GM12878 (cell line): ENCODE measurements at regions not wholly inside any gene's neighbourhood (a gene's known extent, or its start where the extent isn't known, plus 50 kb on each side); places are given as distances from the start of the nearest gene placed in this dataset.

Source experiments
- ATAC-seq: fragments of 200-7000 bp; cut with Tn5 transposase; 3 replicates; pipeline ENCODE4 v1.9.1; 2020; ENCODE audit warnings: mild to moderate bottlenecking, moderate library complexity
- BruUV-seq: library from RNA; stranded (reverse); fragments of 400-500 nt; replicated peaks from 2 replicates; lab custom pipeline; 2021; lab: Mats Ljungman, UMichigan
- CTCF ChIA-PET: fragments of 300-600 bp; sonication (Branson Sonifier 250); formaldehyde crosslinking; extraction: SDS; loops from one replicate; lab custom pipeline; 2021; ENCODE audit warnings: inconsistent platforms; lab: Yijun Ruan, JAX
- POLR2A ChIA-PET: fragments of 350-600 bp; formaldehyde crosslinking; extraction: SDS; loops from one replicate; lab custom pipeline; 2021; ENCODE audit warnings: inconsistent platforms; lab: Charles Lee
- RAD21 ChIA-PET: fragments of 300-600 bp; sonication (Branson Sonifier 250); formaldehyde crosslinking; loops from one replicate; lab custom pipeline; 2023; ENCODE audit warnings: antibody characterized with exemption; ENCODE audit not compliant: unreplicated experiment; lab: Charles Lee
- SMC1A ChIA-PET: fragments of 300-600 bp; sonication (Branson Sonifier 250); formaldehyde crosslinking; loops from one replicate; lab custom pipeline; 2023; ENCODE audit not compliant: unreplicated experiment, uncharacterized antibody; lab: Charles Lee
- DNase-seq: peaks from one replicate; pipeline ENCODE4 v3.0.0-alpha.2; 2011; ENCODE audit warnings: low read depth, low spot score
- FAIRE-seq: peaks from 3 replicates; lab custom pipeline; 2011; peaks lifted over from hg19 to GRCh38; lab: Jason Lieb, UNC
- H2AFZ ChIP-seq: 2 replicates; pipeline ENCODE4 v1.6.0; 2011; ENCODE audit warnings: low read depth, low read length, control low read depth; ENCODE audit not compliant: control insufficient read depth
- H3K27ac ChIP-seq: 2 replicates; pipeline ENCODE4 v1.5.1; 2011; ENCODE audit warnings: control low read depth; ENCODE audit not compliant: control insufficient read depth, insufficient read depth
- H3K27me3 ChIP-seq, 2 experiments: replicated peaks in 1 of 2; 2 replicates each; pipeline versions ENCODE4 v1.6.0 to v1.6.1; 2011; ENCODE audit warnings: low read length in 1 of 2; ENCODE audit not compliant: control insufficient read depth in 2 of 2, insufficient read depth in 2 of 2
- H3K36me3 ChIP-seq, 2 experiments: 2 replicates each; pipeline ENCODE4 v1.5.1; 2011; ENCODE audit warnings: low read length in 1 of 2; ENCODE audit not compliant: control insufficient read depth in 2 of 2, insufficient read depth in 2 of 2
- H3K4me1 ChIP-seq: 2 replicates; pipeline ENCODE4 v1.6.1; 2011; ENCODE audit warnings: mild to moderate bottlenecking, low read length, moderate library complexity, mixed read lengths; ENCODE audit not compliant: control insufficient read depth, insufficient read depth
- H3K4me2 ChIP-seq: 2 replicates; pipeline ENCODE4 v1.6.0; 2011; ENCODE audit warnings: control low read depth; ENCODE audit not compliant: control insufficient read depth, insufficient read depth
- H3K4me3 ChIP-seq: fragments of 200-600 bp; sonication (generic); 2 replicates; pipeline ENCODE4 v1.5.1; 2016
- H3K79me2 ChIP-seq: 2 replicates; pipeline ENCODE4 v1.6.0; 2011; ENCODE audit warnings: low read length; ENCODE audit not compliant: control insufficient read depth, insufficient read depth
- H3K9ac ChIP-seq: 2 replicates; pipeline ENCODE4 v1.8.0; 2011; ENCODE audit warnings: low read length, control low read depth, mixed read lengths; ENCODE audit not compliant: control insufficient read depth, insufficient read depth
- H3K9me3 ChIP-seq: replicated peaks from 3 replicates; pipeline ENCODE4 v1.5.1; 2011; ENCODE audit warnings: mild to moderate bottlenecking, low read length; ENCODE audit not compliant: control insufficient read depth, insufficient read depth
- H4K20me1 ChIP-seq: 2 replicates; pipeline ENCODE4 v1.6.0; 2011; ENCODE audit not compliant: control insufficient read depth, insufficient read depth
- MEF2A ChIP-seq: IDR thresholded peaks from 2 replicates; pipeline ENCODE4 v1.6.1; 2011; ENCODE audit warnings: low read depth, mild to moderate bottlenecking, low read length, moderate library complexity; ENCODE audit not compliant: insufficient read depth
- PKNOX1 ChIP-seq: fragments of 450-650 bp; IDR thresholded peaks from 2 replicates; pipeline ENCODE4 v1.6.1; 2016; ENCODE audit warnings: mild to moderate bottlenecking
- RELB ChIP-seq: fragments of 450-650 bp; IDR thresholded peaks from 2 replicates; pipeline ENCODE4 v1.6.1; 2017; ENCODE audit warnings: low read depth, mild to moderate bottlenecking, moderate library complexity
- ZBTB40 ChIP-seq: fragments of 450-650 bp; IDR thresholded peaks from 2 replicates; pipeline ENCODE4 v1.6.1; 2016; ENCODE audit warnings: mild to moderate bottlenecking, moderate library complexity, borderline replicate concordance
- ZNF207 ChIP-seq: fragments of 450-650 bp; IDR thresholded peaks from 2 replicates; pipeline ENCODE4 v1.6.1; 2014; ENCODE audit warnings: antibody characterized with exemption, mild to moderate bottlenecking, borderline replicate concordance
- WGBS: methylation state at CpG from one replicate; pipeline ENCODE4 v1.1.6; 2016; ENCODE audit warnings: low lambda C conversion rate; ENCODE audit not compliant: insufficient replicate concordance, insufficient coverage; ENCODE audit errors: missing lambda C conversion rate; 5-methylcytosine and 5-hydroxymethylcytosine counted together
- in situ Hi-C: fragments of 300-500 bp; cut with MboI; formaldehyde crosslinking; loops from 9 replicates; pipeline ENCODE4 v1.14.3; 2018; ENCODE audit warnings: mixed read lengths
- intact Hi-C: fragments of 100-400 bp; cut with micrococcal nuclease; formaldehyde crosslinking; loops from one replicate; pipeline ENCODE4 v1.14.2; 2022; ENCODE audit not compliant: unreplicated experiment

- no peak for TF ChIP-seq ZBTB40
Observed at GRCh38 chr5:154663424-154663823, 91.8 kb upstream of the LARP1 start (continued).

GRCh38 chr5:154654486-154655371 lies 100.4 kb upstream of the LARP1 start:
- POLR2A ChIA-PET: interaction anchor here (0.7 kb wide), 1 partner anchor 248 kb away, joined by 3 read pairs; no protein-coding TSS in a partner anchor
- no TSS peak for BruUV-seq
- H3K36me3 ChIP-seq: no peaks in the 10 kb centered on the region

More at GRCh38 chr5:154654486-154655371, 100.4 kb upstream of the LARP1 start:
- H3K9ac ChIP-seq: 0 out of 2 replicates have a peak overlapping the region, but pooled peaks have one; percentile 37
- SMC1A ChIA-PET: no interaction called here
- H2AFZ ChIP-seq: peak overlapping the region; percentile 77
- 82% methylated on average over 13 of the region's 13 CpGs for WGBS
- no peak overlapping the region for H3K4me3 ChIP-seq
- ATAC-seq (no peak), DNase-seq (no peak), FAIRE-seq (no peak)
- H3K4me1 ChIP-seq: peaks cover 10% of the 10 kb centered on the region
- in situ Hi-C loops: no loop called here
- 0 out of 2 replicates have a peak overlapping the region, but pooled peaks have one; percentile 8 for H3K4me2 ChIP-seq
- H3K27me3 ChIP-seq: no peaks in the 10 kb centered on the region; a peak in 2 of 4 replicates
- no peak for TF ChIP-seq MEF2A
- no peak for TF ChIP-seq RELB
- no peak for TF ChIP-seq PKNOX1
- no peak for TF ChIP-seq ZNF207
- CTCF ChIA-PET: interaction anchor here (1.1 to 1.4 kb wide), 3 partner anchors 157 to 361 kb away, joined by 3 to 4 read pairs (median 3); no protein-coding TSS in a partner anchor
- no peaks in the 10 kb centered on the region for H3K9me3 ChIP-seq
- RAD21 ChIA-PET: interaction anchor here (0.7 kb wide), 1 partner anchor 20 kb away, joined by 3 read pairs; no protein-coding TSS in a partner anchor
- no peaks in the 10 kb centered on the region for H3K79me2 ChIP-seq
- no peaks in the 10 kb centered on the region for H4K20me1 ChIP-seq
- H3K27ac ChIP-seq: no peak overlapping the region; the same call in 1 of the 2 replicates
- intact Hi-C loops: loop anchor here (5.0 to 10.0 kb wide), 5 partner anchors 103 to 393 kb away; partner anchors contain the start of gene LARP1
